GM21786 (cell line): ENCODE measurements at regions not wholly inside any gene's neighbourhood (a gene's known extent, or its start where the extent isn't known, plus 50 kb on each side); places are given as distances from the start of the nearest gene placed in this dataset.

Source experiments
- ATAC-seq: cut with Tn5 transposase; IDR thresholded peaks from one replicate; pipeline ENCODE4 v1.9.1; 2021; ENCODE audit not compliant: unreplicated experiment

GRCh38 chr2:88283886-88284592 is 113.9 kb downstream of the THNSL2 start:
- ATAC-seq, result no peak

DNA sequence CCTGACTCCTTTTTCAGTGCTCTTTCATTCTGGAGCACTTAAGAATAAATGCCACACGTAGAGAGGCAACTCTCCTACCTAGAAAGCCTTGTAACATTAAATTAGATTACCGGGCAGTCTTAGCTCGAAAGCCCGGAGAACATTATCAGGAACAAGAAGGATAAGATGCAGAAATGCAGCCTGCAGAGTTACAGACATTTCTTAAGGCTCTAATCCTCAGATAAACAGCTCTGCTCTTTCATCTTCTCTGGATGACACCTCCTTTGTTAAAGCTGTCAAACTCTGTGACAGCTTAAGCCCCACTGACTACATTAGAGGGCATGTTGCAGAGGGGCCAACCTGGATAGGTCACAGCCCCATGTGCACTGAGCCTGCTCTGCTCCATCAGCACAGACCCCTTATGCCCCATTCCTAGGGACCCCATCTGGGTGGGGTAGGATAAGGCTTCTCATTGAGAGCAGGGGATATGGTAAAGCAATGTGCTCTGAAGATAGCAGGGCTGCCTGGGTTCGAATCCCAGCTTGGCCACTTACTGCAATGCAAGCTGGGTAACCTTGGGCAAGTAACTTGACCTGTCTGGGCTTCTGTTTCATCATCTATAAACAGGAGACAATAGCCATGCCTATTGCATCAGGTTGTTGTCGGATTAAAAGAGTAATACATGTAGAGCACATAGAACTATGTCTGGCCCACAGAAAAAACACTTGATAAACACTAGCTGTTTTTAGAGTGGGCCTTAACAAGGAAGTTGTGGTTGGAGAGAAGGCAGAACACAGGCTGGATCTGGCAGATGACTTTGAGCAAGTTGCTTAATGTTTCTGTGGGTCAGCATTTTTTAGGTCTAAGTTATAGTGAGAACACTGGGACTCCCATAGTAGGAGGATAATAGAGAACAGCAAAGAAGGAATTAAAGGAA is 111.4 kb downstream of the THNSL2 start:
- ATAC-seq, result no peak

DNA sequence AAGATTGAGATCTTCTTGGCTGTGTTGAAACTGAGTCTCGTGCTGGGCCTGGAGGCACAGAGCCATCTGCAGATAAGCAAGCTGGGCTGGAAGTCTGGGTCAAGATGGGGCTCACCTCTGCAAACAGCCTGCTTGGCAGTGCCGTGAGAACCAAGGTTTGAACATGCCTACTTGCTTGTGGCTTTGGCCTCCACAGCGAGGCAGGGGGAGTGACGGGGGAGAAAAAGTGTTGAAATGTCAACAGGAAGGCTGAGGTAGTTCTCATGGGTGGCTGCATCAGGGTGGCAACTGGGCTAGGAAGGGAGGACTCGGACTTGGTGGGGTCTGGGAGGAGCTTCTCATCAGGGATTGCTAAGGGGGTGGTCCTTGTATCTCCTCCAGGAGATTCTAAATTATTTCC is 99.7 kb downstream of the THNSL2 start:
- no peak for ATAC-seq

DNA sequence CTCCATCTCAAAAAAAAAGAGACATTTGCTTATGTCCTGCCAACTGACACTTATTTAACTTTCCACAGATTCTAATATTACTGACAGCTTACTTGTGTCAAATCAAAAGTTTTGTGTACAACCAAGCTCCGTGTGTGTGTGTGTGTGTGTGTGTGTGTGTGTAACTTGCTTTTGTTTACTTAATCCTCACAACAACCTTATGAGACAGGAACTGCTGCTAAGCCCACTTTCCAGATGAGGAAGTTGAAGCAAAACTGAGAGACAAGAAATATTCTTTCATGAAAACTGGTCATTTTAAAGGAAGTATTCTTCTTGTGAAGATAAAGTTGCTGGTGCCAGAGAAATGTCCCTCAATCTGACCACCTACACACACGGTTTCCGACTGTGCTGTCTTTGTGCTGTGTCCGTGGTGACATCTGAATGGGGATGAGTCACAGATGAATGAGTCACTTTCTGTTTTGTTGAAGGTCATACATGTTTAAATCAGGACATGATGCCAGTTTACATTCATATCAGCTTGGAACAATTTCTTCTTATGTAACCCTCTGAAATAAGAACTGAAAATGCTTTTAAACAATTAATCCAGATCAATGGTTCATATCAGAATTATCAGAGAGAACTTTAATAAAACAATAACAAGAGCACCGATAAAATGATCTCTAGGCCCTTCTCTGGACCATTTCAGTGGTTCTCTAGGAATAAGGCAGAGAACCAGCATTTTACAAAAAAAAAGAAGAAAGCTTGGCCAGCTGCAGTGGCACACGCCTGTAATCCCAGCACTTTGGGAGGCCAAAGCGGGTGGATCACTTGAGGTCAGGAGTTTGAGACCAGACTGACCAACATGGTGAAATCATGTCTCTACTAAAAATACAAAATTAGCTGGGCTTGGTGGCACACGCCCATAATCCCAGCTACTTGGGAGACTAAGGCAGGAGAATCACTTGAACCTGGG is 95.5 kb downstream of the THNSL2 start:
- peak; percentile 96 for ATAC-seq

- ATAC-seq, result no peak
Observed at GRCh38 chr2:88263861-88264260, 93.7 kb downstream of the THNSL2 start.

DNA sequence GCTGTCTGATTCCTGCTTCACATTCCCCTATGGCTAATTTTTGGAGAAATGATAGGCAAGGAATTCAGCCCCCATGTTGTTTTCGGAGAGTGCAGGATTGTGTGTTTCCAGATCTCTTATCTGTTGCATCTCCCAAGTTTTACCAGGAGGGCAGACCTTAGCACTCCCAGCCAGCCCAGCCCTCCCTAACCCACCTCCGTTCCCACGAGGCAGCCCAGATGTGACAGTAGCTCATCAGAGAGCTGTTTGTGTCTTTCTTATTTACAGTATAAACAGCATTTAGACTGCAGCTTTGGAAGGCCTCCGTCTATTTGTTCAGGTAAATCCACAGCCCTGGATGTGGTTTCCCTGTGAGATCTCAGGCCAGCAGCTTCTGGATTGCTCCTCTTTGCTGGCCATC is 91.6 kb downstream of the THNSL2 start:
- no peak for ATAC-seq

DNA sequence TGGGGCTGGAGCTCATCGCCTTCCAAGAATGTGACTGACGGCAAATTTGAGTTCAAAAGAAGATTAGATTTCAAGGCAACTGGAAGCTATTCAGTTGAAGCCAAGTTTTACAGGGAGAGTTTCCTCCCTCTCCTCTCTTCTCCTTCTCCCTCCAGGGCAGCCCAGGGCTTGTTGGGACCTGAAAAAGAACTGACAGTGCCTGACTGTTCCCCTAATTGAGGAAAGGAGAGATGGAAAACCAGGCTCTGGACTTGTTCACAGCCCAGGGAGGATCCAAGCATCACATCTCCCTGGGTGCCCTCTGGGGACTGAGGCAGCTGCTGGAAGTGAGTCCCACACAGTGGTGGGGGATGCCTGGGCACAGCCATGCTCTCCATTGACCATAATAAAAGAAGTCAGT is 88.1 kb downstream of the THNSL2 start:
- ATAC-seq, result no peak

DNA sequence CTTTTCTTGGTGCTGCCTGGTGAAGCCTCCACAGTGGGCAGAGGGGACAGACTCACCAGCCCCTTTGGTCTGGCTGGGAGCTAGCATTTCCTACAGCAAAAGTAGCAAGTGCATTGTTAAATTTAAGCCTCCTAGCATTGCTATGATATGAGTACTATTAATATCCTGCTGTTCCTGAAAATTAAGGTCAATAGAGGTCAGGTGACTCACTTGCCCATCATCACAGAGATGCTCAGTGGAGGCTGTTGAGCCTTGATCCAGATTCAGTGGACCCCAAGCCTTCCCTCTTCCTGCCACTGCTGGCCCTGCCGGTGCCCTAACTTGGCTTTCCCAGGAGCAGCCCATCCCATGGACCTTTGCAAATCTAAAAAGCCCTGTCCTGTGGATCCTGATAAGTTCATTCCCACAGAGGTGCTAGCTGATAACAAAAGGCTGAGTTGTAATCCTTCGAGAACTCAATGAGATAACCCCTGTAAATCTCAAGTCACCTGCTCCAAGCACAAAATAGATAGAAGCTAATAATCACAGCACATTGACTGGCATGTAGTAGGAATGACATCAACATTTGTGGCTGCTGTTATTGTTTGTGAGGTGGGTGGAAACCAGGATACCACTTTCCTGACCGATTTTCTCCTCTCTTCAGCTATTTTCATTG is 84.4 kb downstream of the THNSL2 start:
- ATAC-seq, result no peak

- ATAC-seq, result no peak
Observed at GRCh38 chr2:88253997-88254396, 83.9 kb downstream of the THNSL2 start.

DNA sequence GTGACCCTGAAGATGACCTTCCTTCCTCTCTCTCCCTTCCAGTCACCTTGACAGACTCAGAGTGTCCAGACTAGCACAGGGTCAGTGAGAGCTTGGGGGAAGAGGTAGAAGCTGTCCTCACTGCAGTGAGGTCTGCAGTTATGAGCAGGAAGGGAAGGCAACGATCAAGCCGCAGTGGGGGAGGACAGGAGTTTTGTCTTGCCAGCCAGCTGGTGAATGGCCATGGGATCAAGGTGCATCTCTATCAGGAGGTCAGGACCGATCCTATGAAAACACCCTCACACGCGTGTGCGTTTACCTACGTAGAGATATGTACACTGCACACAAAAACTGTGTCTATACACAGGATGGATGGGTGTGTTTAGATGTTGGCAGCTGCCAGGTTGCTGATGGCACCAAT is 83.2 kb downstream of the THNSL2 start:
- no peak for ATAC-seq

DNA sequence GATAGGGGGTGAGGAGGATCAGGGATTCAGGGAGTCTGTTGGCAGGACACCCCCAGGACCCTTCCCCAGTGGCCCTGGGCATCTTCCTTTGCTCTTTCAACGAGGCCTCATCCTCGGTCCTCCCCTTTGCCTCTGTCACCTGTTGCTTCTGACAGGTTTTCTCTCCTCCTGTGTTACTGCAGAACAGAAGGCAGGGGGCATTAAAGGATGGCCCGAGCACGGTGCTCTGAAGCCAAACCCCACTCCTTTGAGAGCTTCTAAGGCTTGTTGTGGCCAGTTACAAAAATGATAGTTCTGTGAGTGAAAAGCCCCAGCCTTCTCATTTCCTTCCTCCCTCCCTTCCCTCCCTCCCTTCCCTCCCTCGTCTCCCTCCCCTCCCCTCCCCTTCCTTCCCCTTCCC is 82.5 kb downstream of the THNSL2 start:
- ATAC-seq, result no peak

DNA sequence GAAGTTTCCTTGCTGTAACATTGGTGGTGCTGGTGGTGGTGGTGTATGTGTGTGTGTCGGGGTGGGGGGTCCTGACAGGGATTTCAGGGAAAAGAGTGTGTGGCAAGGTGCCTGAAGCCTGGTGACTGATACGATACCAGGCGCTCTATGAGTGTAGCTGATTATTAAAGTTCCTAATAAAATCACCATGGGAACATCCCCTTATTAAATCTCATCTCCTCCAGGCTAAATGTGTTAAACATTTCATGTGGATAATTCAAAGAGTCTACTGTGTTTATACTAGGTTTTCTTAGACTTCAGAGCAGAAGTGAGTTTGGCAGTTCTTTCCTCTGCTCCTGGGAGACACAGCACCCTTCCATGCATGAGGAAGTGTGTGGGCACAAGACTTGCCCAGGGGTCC is 82.0 kb downstream of the THNSL2 start:
- no peak for ATAC-seq

DNA sequence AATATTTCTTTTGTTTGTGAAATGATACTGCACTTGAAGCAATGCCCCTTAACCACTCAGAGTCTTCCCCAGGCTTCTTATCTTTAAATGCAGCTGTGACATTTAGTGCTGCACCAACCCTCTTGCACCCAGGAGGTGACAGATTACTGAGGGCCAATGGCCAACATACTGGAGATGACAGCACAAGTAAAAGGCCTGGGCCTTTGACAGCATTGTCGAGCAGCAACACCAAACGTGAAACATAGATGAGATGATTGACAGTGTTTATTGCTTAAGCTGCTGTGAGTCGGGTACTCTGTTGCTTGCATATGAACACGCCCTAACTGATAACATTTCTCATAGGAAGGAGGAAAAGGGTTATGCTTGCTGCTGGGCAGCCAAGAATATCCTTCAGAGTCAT is 80.3 kb downstream of the THNSL2 start:
- no peak for ATAC-seq

DNA sequence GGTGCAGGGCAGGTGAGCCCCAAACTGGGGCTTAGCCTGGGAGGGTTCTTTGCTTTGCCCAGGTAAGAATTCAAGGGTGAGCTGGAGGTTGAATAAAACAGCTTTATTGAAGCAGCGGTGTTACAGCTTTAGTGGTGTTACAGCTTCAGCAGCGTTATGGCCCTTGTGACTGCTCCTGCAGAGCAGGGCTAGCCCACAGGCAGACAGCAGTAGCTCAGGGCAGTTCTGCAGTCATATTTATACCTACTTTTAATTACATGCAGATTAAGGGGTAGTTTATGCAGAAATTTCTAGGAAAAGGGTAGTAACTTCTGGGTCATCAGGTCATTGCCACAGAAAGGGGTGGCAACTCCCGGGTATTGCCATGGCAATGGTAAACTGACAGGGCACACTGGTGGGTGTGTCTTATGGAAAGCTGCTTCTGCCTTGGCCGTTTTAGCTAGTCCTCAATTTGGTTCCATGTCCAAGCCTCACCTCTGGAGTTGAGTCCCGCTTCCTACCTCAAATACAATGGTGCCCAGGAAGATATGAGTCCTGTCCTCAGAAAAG is 78.2 kb downstream of the THNSL2 start:
- no peak for ATAC-seq

DNA sequence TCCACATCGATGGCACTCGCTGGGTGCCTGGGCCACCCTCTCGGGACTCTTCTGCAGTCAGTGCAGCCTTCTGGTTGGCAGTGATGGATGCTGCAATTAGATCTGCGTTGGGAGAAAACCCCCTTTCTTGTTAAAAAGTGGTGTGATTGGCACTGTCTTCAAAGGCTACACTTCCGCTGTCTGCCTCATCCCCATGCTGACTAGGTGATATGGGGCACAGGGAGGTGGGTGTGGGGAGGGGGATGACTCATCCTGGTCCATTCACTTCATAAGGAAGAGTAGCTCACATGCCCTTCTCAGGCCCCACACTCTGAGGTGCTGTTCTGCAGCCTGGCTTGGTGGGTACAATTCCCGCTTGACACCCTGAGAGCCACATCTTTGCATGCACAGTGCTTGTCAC is 77.4 kb downstream of the THNSL2 start:
- ATAC-seq, result no peak

GRCh38 chr2:88245109-88245508 is 75.0 kb downstream of the THNSL2 start:
- no peak for ATAC-seq

- ATAC-seq, result no peak
Observed at GRCh38 chr2:88239781-88240180, 69.6 kb downstream of the THNSL2 start.

DNA sequence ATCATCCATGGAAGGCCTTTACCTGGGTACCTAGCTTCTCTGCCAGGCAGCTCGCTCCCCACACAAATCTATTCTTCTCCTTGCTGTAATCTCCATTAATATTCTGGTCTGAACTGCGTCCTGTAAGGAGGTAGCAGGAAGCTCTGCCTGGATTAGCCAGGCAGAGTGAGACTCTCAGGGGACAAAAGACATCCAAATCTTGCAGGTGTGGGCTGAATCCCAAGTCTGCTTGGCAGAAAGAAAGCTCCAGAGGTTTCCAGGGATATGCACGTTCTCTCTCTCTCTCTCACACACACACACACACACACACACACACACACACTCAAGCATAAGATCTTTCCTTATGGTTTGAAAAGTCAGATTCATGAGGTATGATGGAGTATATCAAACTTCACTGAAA is 66.5 kb downstream of the THNSL2 start:
- no peak for ATAC-seq
